Liver (tissue), 7 donors: ENCODE measurements at regions not wholly inside any gene's neighbourhood (a gene's known extent, or its start where the extent isn't known, plus 50 kb on each side); places are given as distances from the start of the nearest gene placed in this dataset.

Source experiments
- DNase-seq: peaks from one replicate; pipeline ENCODE4 v3.0.0-alpha.2; 2017; ENCODE audit warnings: low spot score
- H3K27ac ChIP-seq, 2 donors: one replicate each; pipeline ENCODE4 v1.7.0; 2013; ENCODE audit warnings: inconsistent platforms in 2 of 2, low read length in 2 of 2, control low read depth in 1 of 2, low read depth in 1 of 2, mild to moderate bottlenecking in 1 of 2
- H3K27me3 ChIP-seq, 4 donors: one replicate each; pipeline versions ENCODE4 v1.6.1 to v1.7.0; 2013; ENCODE audit warnings: low read length in 3 of 4, inconsistent platforms in 1 of 4, mild to moderate bottlenecking in 1 of 4, moderate library complexity in 1 of 4; ENCODE audit not compliant: control insufficient read depth in 4 of 4, insufficient read depth in 4 of 4
- H3K36me3 ChIP-seq, 4 donors: one replicate each; pipeline versions ENCODE4 v1.6.1 to v1.7.0; 2013; ENCODE audit warnings: low read length in 3 of 4, mild to moderate bottlenecking in 3 of 4, low read depth in 1 of 4, moderate library complexity in 1 of 4; ENCODE audit not compliant: control insufficient read depth in 4 of 4, insufficient read depth in 3 of 4
- H3K4me1 ChIP-seq, 4 donors: one replicate each; pipeline versions ENCODE4 v1.6.1 to v1.7.0; 2013; ENCODE audit warnings: low read length in 3 of 4, mild to moderate bottlenecking in 3 of 4, moderate library complexity in 1 of 4; ENCODE audit not compliant: control insufficient read depth in 4 of 4, insufficient read depth in 4 of 4
- H3K4me3 ChIP-seq, 3 donors: one replicate each; pipeline versions ENCODE4 v1.6.1 to v1.7.0; 2013; ENCODE audit warnings: low read length in 3 of 3, control low read depth in 1 of 3, low read depth in 1 of 3, mild to moderate bottlenecking in 1 of 3
- H3K9ac ChIP-seq, 2 donors: one replicate each; pipeline ENCODE4 v1.7.0; 2013; ENCODE audit warnings: low read length in 2 of 2, mild to moderate bottlenecking in 2 of 2, moderate library complexity in 2 of 2, control low read depth in 1 of 2, low read depth in 1 of 2
- H3K9me3 ChIP-seq, 4 donors: one replicate each; pipeline versions ENCODE4 v1.6.1 to v1.7.0; 2013; ENCODE audit warnings: low read length in 3 of 4; ENCODE audit not compliant: control insufficient read depth in 4 of 4
- ATF3 ChIP-seq: IDR thresholded peaks from 2 replicates; pipeline ENCODE4 v1.6.1; 2016; ENCODE audit warnings: antibody characterized with exemption
- EGR1 ChIP-seq, 2 donors: IDR thresholded peaks; 2 replicates each; pipeline ENCODE4 v1.6.1; 2016 to 2018; ENCODE audit warnings: antibody characterized with exemption in 2 of 2, low read depth in 2 of 2
- FOXA2 ChIP-seq: IDR thresholded peaks from 2 replicates; pipeline ENCODE4 v1.6.1; 2016; ENCODE audit warnings: antibody characterized with exemption
- HNF4A ChIP-seq, 2 donors: conservative IDR thresholded peaks; 2 replicates each; pipeline ENCODE4 v1.6.1; 2016; ENCODE audit warnings: antibody characterized with exemption in 2 of 2, mild to moderate bottlenecking in 2 of 2
- HNF4G ChIP-seq: IDR thresholded peaks from 2 replicates; pipeline ENCODE4 v1.6.1; 2016; ENCODE audit warnings: antibody characterized with exemption
- JUND ChIP-seq, 2 donors: IDR thresholded peaks; 2 replicates each; pipeline ENCODE4 v1.6.1; 2016; ENCODE audit warnings: antibody characterized with exemption in 2 of 2
- MAX ChIP-seq: IDR thresholded peaks from 2 replicates; pipeline ENCODE4 v1.6.1; 2016; ENCODE audit warnings: antibody characterized with exemption
- NR2F2 ChIP-seq: IDR thresholded peaks from 2 replicates; pipeline ENCODE4 v1.6.1; 2016; ENCODE audit warnings: antibody characterized with exemption
- RAD21 ChIP-seq, 2 donors: IDR thresholded peaks; 2 replicates each; pipeline ENCODE4 v1.6.1; 2016; ENCODE audit warnings: antibody characterized with exemption in 2 of 2, mild to moderate bottlenecking in 2 of 2
- SP1 ChIP-seq: IDR thresholded peaks from 2 replicates; pipeline ENCODE4 v1.6.1; 2018; ENCODE audit warnings: antibody characterized with exemption, mild to moderate bottlenecking
- TAF1 ChIP-seq: conservative IDR thresholded peaks from 2 replicates; pipeline ENCODE4 v1.6.1; 2016; ENCODE audit warnings: antibody characterized with exemption, mild to moderate bottlenecking
- YY1 ChIP-seq: IDR thresholded peaks from 2 replicates; pipeline ENCODE4 v1.6.1; 2016; ENCODE audit warnings: antibody characterized with exemption, mild to moderate bottlenecking
- ZBTB33 ChIP-seq: IDR thresholded peaks from 2 replicates; pipeline ENCODE4 v1.6.1; 2016; ENCODE audit warnings: antibody characterized with exemption
- WGBS: extraction: QIAGEN DNeasy Blood & Tissue Kit; methylation state at CpG from one replicate; pipeline ENCODE4 v1.1.7; 2013; 5-methylcytosine and 5-hydroxymethylcytosine counted together
- TF ChIP-seq, protein P1 (sequence below): IDR thresholded peaks from 2 replicates; pipeline ENCODE4 v1.6.1; 2016; ENCODE audit warnings: antibody characterized with exemption, mild to moderate bottlenecking
- donor health status: healthy.
- donor health status: healthy.
- donor health status: healthy.
- donor health status: healthy.

DNA sequence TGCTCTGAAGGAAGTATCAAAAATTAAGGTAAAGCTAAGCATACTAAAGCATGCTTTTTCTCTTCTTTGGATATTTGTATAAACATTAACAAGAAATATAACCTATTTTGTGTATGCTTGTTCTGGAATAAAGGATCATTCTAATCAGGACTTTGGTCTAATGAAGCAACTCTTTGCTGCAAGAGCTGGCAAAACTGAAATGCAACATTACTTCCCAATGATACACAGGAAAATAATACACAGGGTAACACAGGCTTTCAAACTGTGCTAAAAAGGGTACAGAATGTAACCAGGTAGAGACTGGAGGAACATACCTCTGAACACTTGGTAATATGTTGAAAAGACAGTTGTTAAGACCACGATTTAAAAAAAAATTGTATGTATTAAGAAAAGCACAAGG is 222.5 kb upstream of the DIO2 start:
- Histone ChIP-seq H3K9ac (no peak overlapping the region), H3K36me3 (no peaks in the 10 kb centered on the region), H3K4me3 (no peak overlapping the region), H3K9me3 (no peaks in the 10 kb centered on the region), H3K27ac (no peak overlapping the region), H3K4me1 (no peaks in the 10 kb centered on the region), H3K27me3 (no peaks in the 10 kb centered on the region)
- DNase-seq = no peak
- TF ChIP-seq HNF4A (conservative IDR thresholded peaks at IDR 0.05) (peak in 1 of 2 donors; percentile 22), HNF4G (no peak)
- 58% methylated on average over 1 of the region's 1 CpG for WGBS

DNA sequence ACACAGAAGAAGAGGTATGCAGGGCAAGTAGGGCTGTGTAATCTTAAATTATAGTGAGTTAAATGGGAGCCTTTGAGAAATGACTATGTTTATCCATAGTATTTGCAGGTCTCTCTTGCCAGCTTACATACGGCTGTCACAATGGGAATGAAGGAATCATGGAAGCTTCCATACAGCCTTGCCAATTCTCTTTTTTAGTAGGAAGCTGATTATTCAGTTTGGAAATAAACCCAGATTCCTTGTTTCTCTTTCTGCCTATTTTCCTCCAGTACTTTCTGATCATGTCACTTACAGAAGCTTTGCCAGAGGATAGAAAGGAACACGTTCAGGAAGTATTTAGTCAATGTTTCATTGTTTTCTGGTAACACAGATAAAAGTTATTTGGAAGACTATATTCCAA is 217.4 kb upstream of the DIO2 start:
- Histone ChIP-seq H3K4me1 (no peaks in the 10 kb centered on the region), H3K4me3 (no peak overlapping the region), H3K9ac (no peak overlapping the region), H3K27ac (no peak overlapping the region), H3K36me3 (no peaks in the 10 kb centered on the region), H3K27me3 (no peaks in the 10 kb centered on the region), H3K9me3 (no peaks in the 10 kb centered on the region)
- no peak for TF ChIP-seq JUND (IDR thresholded peaks at IDR 0.05)
- TF ChIP-seq MAX = no peak
- TF ChIP-seq, protein P1, sequence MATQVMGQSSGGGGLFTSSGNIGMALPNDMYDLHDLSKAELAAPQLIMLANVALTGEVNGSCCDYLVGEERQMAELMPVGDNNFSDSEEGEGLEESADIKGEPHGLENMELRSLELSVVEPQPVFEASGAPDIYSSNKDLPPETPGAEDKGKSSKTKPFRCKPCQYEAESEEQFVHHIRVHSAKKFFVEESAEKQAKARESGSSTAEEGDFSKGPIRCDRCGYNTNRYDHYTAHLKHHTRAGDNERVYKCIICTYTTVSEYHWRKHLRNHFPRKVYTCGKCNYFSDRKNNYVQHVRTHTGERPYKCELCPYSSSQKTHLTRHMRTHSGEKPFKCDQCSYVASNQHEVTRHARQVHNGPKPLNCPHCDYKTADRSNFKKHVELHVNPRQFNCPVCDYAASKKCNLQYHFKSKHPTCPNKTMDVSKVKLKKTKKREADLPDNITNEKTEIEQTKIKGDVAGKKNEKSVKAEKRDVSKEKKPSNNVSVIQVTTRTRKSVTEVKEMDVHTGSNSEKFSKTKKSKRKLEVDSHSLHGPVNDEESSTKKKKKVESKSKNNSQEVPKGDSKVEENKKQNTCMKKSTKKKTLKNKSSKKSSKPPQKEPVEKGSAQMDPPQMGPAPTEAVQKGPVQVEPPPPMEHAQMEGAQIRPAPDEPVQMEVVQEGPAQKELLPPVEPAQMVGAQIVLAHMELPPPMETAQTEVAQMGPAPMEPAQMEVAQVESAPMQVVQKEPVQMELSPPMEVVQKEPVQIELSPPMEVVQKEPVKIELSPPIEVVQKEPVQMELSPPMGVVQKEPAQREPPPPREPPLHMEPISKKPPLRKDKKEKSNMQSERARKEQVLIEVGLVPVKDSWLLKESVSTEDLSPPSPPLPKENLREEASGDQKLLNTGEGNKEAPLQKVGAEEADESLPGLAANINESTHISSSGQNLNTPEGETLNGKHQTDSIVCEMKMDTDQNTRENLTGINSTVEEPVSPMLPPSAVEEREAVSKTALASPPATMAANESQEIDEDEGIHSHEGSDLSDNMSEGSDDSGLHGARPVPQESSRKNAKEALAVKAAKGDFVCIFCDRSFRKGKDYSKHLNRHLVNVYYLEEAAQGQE = no peak
- no peak for TF ChIP-seq ZBTB33
- WGBS = 49% methylated on average over 2 of the region's 2 CpGs
- no peak for DNase-seq

DNA sequence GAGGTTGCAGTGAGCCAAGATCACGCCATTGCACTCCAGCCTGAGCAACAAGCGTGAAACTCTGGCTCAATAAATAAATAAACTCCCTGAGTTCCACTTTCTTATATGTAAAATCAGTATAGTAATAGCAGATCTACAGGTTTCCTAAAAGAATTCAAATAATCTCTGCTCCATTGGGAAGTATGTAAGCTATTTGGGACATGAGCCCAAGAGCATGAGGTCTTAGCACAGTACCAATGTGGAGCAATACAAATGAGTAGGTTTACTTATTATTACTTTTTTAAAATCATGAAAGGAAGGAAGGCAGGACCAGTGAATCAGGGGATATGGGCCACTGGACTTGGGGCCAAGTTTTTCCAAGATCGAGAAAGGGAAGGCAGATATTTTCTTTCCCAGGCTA is 216.9 kb upstream of the DIO2 start:
- H3K4me1 ChIP-seq = no peaks in the 10 kb centered on the region
- no peaks in the 10 kb centered on the region for H3K9me3 ChIP-seq
- no peak for DNase-seq
- H3K36me3 ChIP-seq = no peaks in the 10 kb centered on the region
- no peak overlapping the region for H3K27ac ChIP-seq
- H3K9ac ChIP-seq = no peak overlapping the region
- WGBS = 90% methylated on average over 3 of the region's 3 CpGs
- H3K4me3 ChIP-seq = no peak overlapping the region
- no peaks in the 10 kb centered on the region for H3K27me3 ChIP-seq
- TF ChIP-seq RAD21 (IDR thresholded peaks at IDR 0.05) (no peak), MAX (no peak), ATF3 (no peak), EGR1 (IDR thresholded peaks at IDR 0.05; ENCODE audit: low read depth in 2 of 2) (no peak), HNF4G (no peak), HNF4A (conservative IDR thresholded peaks at IDR 0.05) (no peak), ZBTB33 (no peak), YY1 (no peak), TAF1 (no peak), NR2F2 (no peak), JUND (IDR thresholded peaks at IDR 0.05) (no peak), SP1 (no peak), FOXA2 (no peak)
- TF ChIP-seq, protein P1 = no peak
